Mucosa of rectum (tissue), 2 donors: ENCODE measurements at regions not wholly inside any gene's neighbourhood (a gene's known extent, or its start where the extent isn't known, plus 50 kb on each side); places are given as distances from the start of the nearest gene placed in this dataset.

ENCODE experiments used
- H3K27ac ChIP-seq, 2 donors: one replicate each; pipeline ENCODE4 v1.7.0; 2013; ENCODE audit warnings: inconsistent platforms in 2 of 2, low read depth in 2 of 2, low read length in 2 of 2
- H3K27me3 ChIP-seq, 2 donors: one replicate each; pipeline ENCODE4 v1.7.0; 2013; ENCODE audit warnings: low read length in 2 of 2; ENCODE audit not compliant: control insufficient read depth in 2 of 2, insufficient read depth in 2 of 2
- H3K36me3 ChIP-seq, 2 donors: one replicate each; pipeline ENCODE4 v1.7.0; 2013; ENCODE audit warnings: low read length in 2 of 2; ENCODE audit not compliant: control insufficient read depth in 2 of 2, insufficient read depth in 2 of 2
- H3K4me1 ChIP-seq, 2 donors: one replicate each; pipeline ENCODE4 v1.7.0; 2013; ENCODE audit warnings: low read length in 2 of 2, mild to moderate bottlenecking in 1 of 2; ENCODE audit not compliant: control insufficient read depth in 2 of 2, insufficient read depth in 2 of 2
- H3K4me3 ChIP-seq, 2 donors: one replicate each; pipeline ENCODE4 v1.7.0; 2013; ENCODE audit warnings: low read length in 2 of 2
- H3K9ac ChIP-seq, 2 donors: one replicate each; pipeline ENCODE4 v1.7.0; 2013; ENCODE audit warnings: low read length in 2 of 2, low read depth in 1 of 2, mild to moderate bottlenecking in 1 of 2
- H3K9me3 ChIP-seq, 2 donors: one replicate each; pipeline ENCODE4 v1.7.0; 2013; ENCODE audit warnings: low read length in 2 of 2; ENCODE audit not compliant: control insufficient read depth in 2 of 2
- donor health status: healthy.
- donor health status: Normal muscosa, but diverticular disease.

GRCh38 chr4:128347175-128347868 is 59.7 kb upstream of the PGRMC2 start:
- Histone ChIP-seq H3K9me3 (no peaks in the 10 kb centered on the region), H3K36me3 (no peaks in the 10 kb centered on the region), H3K4me1 (no peaks in the 10 kb centered on the region), H3K27ac (no peak overlapping the region), H3K4me3 (no peak overlapping the region), H3K27me3 (no peaks in the 10 kb centered on the region), H3K9ac (no peak overlapping the region)

GRCh38 chr4:128346054-128346716 is 58.6 kb upstream of the PGRMC2 start:
- no peak overlapping the region for H3K27ac ChIP-seq

GRCh38 chr4:128345650-128346049 is 58.0 kb upstream of the PGRMC2 start:
- Histone ChIP-seq H3K9ac (no peak overlapping the region), H3K4me1 (no peaks in the 10 kb centered on the region), H3K9me3 (no peaks in the 10 kb centered on the region), H3K27me3 (no peaks in the 10 kb centered on the region), H3K36me3 (no peaks in the 10 kb centered on the region), H3K4me3 (no peak overlapping the region), H3K27ac (no peak overlapping the region)

More at GRCh38 chr4:128346054-128346716, 58.6 kb upstream of the PGRMC2 start:
- no peak overlapping the region for H3K9ac ChIP-seq
- no peaks in the 10 kb centered on the region for H3K4me1 ChIP-seq
- H3K4me3 ChIP-seq: no peak overlapping the region
- no peaks in the 10 kb centered on the region for H3K9me3 ChIP-seq
- H3K27me3 ChIP-seq: no peaks in the 10 kb centered on the region
- H3K36me3 ChIP-seq: no peaks in the 10 kb centered on the region

- no peaks in the 10 kb centered on the region for H3K9me3 ChIP-seq
- no peaks in the 10 kb centered on the region for H3K27me3 ChIP-seq
- no peaks in the 10 kb centered on the region for H3K36me3 ChIP-seq
- H3K27ac ChIP-seq: no peak overlapping the region
- no peak overlapping the region for H3K4me3 ChIP-seq
- H3K9ac ChIP-seq: no peak overlapping the region
- H3K4me1 ChIP-seq: no peaks in the 10 kb centered on the region
These were observed 55.1 kb upstream of the PGRMC2 start for GRCh38 chr4:128342762-128343161.

GRCh38 chr4:128341634-128342033 is 54.0 kb upstream of the PGRMC2 start:
- H3K36me3 ChIP-seq: no peaks in the 10 kb centered on the region
- H3K27me3 ChIP-seq: no peaks in the 10 kb centered on the region
- H3K9me3 ChIP-seq: no peaks in the 10 kb centered on the region
- no peaks in the 10 kb centered on the region for H3K4me1 ChIP-seq
- H3K9ac ChIP-seq: no peak overlapping the region
- no peak overlapping the region for H3K27ac ChIP-seq
- H3K4me3 ChIP-seq: no peak overlapping the region

- Histone ChIP-seq H3K9ac (no peak overlapping the region), H3K9me3 (no peaks in the 10 kb centered on the region), H3K4me1 (no peaks in the 10 kb centered on the region), H3K27me3 (no peaks in the 10 kb centered on the region), H3K27ac (no peak overlapping the region), H3K36me3 (no peaks in the 10 kb centered on the region), H3K4me3 (no peak overlapping the region)
These were observed 51.2 kb upstream of the PGRMC2 start for GRCh38 chr4:128338634-128339355.

- Histone ChIP-seq H3K9me3 (no peaks in the 10 kb centered on the region), H3K4me3 (no peak overlapping the region), H3K27ac (no peak overlapping the region), H3K4me1 (no peaks in the 10 kb centered on the region), H3K36me3 (no peaks in the 10 kb centered on the region), H3K9ac (no peak overlapping the region), H3K27me3 (no peaks in the 10 kb centered on the region)
These were observed 50.2 kb upstream of the PGRMC2 start for GRCh38 chr4:128337863-128338262.
